ENCODE measurements at regions not wholly inside any gene's neighbourhood (a gene's known extent, or its start where the extent isn't known, plus 50 kb on each side); places are given as distances from the start of the nearest gene placed in this dataset.

- Histone ChIP-seq H3K4me1 (no peaks in the 10 kb centered on the region), H3K27ac (no peak overlapping the region), H3K4me3 (no peak overlapping the region), H3K36me3 (no peaks in the 10 kb centered on the region), H3K9me3 (no peaks in the 10 kb centered on the region), H3K27me3 (peaks cover 0 to 3% (median 0%) of the 10 kb centered on the region in 4 donors)
- 59 to 73% methylated on average over 5 of the region's 5 CpGs for WGBS, 2 donors
- DNase-seq (no peak), FAIRE-seq (no peak), ATAC-seq (no peak)
- TF ChIP-seq CTCF (IDR thresholded peaks at IDR 0.05) = no peak
- intact Hi-C loops (cut with DNase I) = no loop called here
Observed at GRCh38 chr4:188695261-188695660, 556.0 kb downstream of the TRIML1 start.

- no peak for TF ChIP-seq CTCF (IDR thresholded peaks at IDR 0.05)
Observed at GRCh38 chr4:188697243-188697642, 558.0 kb downstream of the TRIML1 start.

GRCh38 chr4:188701952-188702351 lies 562.7 kb downstream of the TRIML1 start:
- intact Hi-C loops (cut with DNase I) = no loop called here
- no peak for TF ChIP-seq CTCF (IDR thresholded peaks at IDR 0.05)
- Histone ChIP-seq H3K27ac (no peak overlapping the region), H3K4me3 (no peak overlapping the region), H3K36me3 (no peaks in the 10 kb centered on the region), H3K27me3 (no peaks in the 10 kb centered on the region), H3K4me1 (no peaks in the 10 kb centered on the region), H3K9me3 (no peaks in the 10 kb centered on the region)
- DNase-seq (no peak), ATAC-seq (no peak), FAIRE-seq (no peak)
- WGBS, 2 donors = 59 to 76% methylated on average over 4 of the region's 4 CpGs

More at GRCh38 chr4:188697243-188697642, 558.0 kb downstream of the TRIML1 start:
- no peaks in the 10 kb centered on the region for H3K4me1 ChIP-seq
- WGBS, 2 donors = 49 to 61% methylated on average over 1 of the region's 1 CpG
- DNase-seq = no peak
- no peaks in the 10 kb centered on the region for H3K27me3 ChIP-seq
- no peak for FAIRE-seq
- no peak overlapping the region for H3K4me3 ChIP-seq
- H3K27ac ChIP-seq = no peak overlapping the region
- intact Hi-C loops (cut with DNase I) = no loop called here
- H3K9me3 ChIP-seq = no peaks in the 10 kb centered on the region
- no peak for ATAC-seq
- no peaks in the 10 kb centered on the region for H3K36me3 ChIP-seq

GRCh38 chr4:188704288-188704687 lies 565.0 kb downstream of the TRIML1 start:
- DNase-seq = no peak
- no peak for ATAC-seq
- Histone ChIP-seq H3K27ac (no peak overlapping the region), H3K4me3 (no peak overlapping the region), H3K9me3 (no peaks in the 10 kb centered on the region), H3K27me3 (no peaks in the 10 kb centered on the region), H3K4me1 (no peaks in the 10 kb centered on the region), H3K36me3 (no peaks in the 10 kb centered on the region)
- no peak for TF ChIP-seq CTCF (IDR thresholded peaks at IDR 0.05)
- WGBS, 2 donors = 60 to 62% methylated on average over 5 of the region's 5 CpGs
- intact Hi-C loops (cut with DNase I) = no loop called here
- no peak for FAIRE-seq

GRCh38 chr4:188707036-188707435 lies 567.8 kb downstream of the TRIML1 start:
- Histone ChIP-seq H3K27me3 (no peaks in the 10 kb centered on the region), H3K27ac (no peak overlapping the region), H3K4me3 (no peak overlapping the region), H3K9me3 (no peaks in the 10 kb centered on the region), H3K36me3 (no peaks in the 10 kb centered on the region), H3K4me1 (no peaks in the 10 kb centered on the region)
- no peak for DNase-seq
- ATAC-seq = no peak
- FAIRE-seq = no peak
- 55 to 62% methylated on average over 4 of the region's 4 CpGs for WGBS, 2 donors
- intact Hi-C loops (cut with DNase I) = no loop called here
- no peak for TF ChIP-seq CTCF (IDR thresholded peaks at IDR 0.05)

Data from pancreas (tissue), 10 donors.